BLaER1 (cell line): ENCODE measurements at regions not wholly inside any gene's neighbourhood (a gene's known extent, or its start where the extent isn't known, plus 50 kb on each side); places are given as distances from the start of the nearest gene placed in this dataset.

Source experiments
- H3K27ac ChIP-seq: shearing (Covaris generic); formaldehyde crosslinking; 2 replicates; pipeline ENCODE4 v1.8.1; 2022
- H3K27me3 ChIP-seq: shearing (Covaris generic); formaldehyde crosslinking; 2 replicates; pipeline ENCODE4 v1.8.1; 2022
- H3K36me3 ChIP-seq: shearing (Covaris generic); formaldehyde crosslinking; 2 replicates; pipeline ENCODE4 v1.8.1; 2022
- H3K4me1 ChIP-seq: shearing (Covaris generic); formaldehyde crosslinking; 2 replicates; pipeline ENCODE4 v1.8.1; 2022
- H3K4me2 ChIP-seq: shearing (Covaris generic); formaldehyde crosslinking; 2 replicates; pipeline ENCODE4 v1.8.1; 2022
- H3K4me3 ChIP-seq: shearing (Covaris generic); formaldehyde crosslinking; 2 replicates; pipeline ENCODE4 v1.8.1; 2022
- H3K9ac ChIP-seq: shearing (Covaris generic); formaldehyde crosslinking; 2 replicates; pipeline ENCODE4 v1.8.1; 2022
- H3K9me3 ChIP-seq: shearing (Covaris generic); formaldehyde crosslinking; 2 replicates; pipeline ENCODE4 v1.8.1; 2022
- H4K20me1 ChIP-seq: shearing (Covaris generic); formaldehyde crosslinking; 2 replicates; pipeline ENCODE4 v1.8.1; 2022
- Cebpa-rat ChIP-seq: shearing (Covaris generic); IDR thresholded peaks from 2 replicates; pipeline ENCODE4 v1.8.1; 2022

DNA sequence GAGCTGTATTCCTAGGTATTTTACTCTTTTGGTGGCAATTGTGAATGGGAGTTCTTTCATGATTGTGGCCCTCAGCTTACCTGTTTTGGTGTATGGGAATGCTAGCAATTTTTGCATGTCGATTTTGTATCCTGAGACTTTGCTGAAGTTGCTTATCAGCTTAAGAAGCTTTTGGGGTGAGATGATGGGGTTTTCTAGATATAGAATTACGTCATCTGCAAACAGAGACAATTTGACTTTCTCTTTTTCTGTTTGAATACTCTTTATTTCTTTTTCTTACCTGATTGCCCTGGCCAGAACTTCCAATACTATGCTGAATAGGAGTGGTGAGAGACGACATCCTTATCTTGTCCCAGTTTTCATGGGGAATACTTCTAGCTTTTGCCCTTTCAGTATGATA lies 191.2 kb downstream of the KCNE4 start:
- H3K4me2 ChIP-seq = no peak overlapping the region
- H3K27me3 ChIP-seq = no peaks in the 10 kb centered on the region
- TF ChIP-seq Cebpa-rat = no peak
- H3K4me1 ChIP-seq = no peaks in the 10 kb centered on the region
- H3K9me3 ChIP-seq = peaks cover 17% of the 10 kb centered on the region
- H3K27ac ChIP-seq = no peak overlapping the region
- no peaks in the 10 kb centered on the region for H3K36me3 ChIP-seq
- no peak overlapping the region for H3K9ac ChIP-seq
- no peak overlapping the region for H3K4me3 ChIP-seq
- no peaks in the 10 kb centered on the region for H4K20me1 ChIP-seq

- peaks cover 17% of the 10 kb centered on the region for H3K9me3 ChIP-seq
- H3K4me1 ChIP-seq = no peaks in the 10 kb centered on the region
- no peaks in the 10 kb centered on the region for H3K36me3 ChIP-seq
- H3K27me3 ChIP-seq = no peaks in the 10 kb centered on the region
- no peak overlapping the region for H3K9ac ChIP-seq
- no peaks in the 10 kb centered on the region for H4K20me1 ChIP-seq
- H3K4me3 ChIP-seq = no peak overlapping the region
- H3K27ac ChIP-seq = no peak overlapping the region
- H3K4me2 ChIP-seq = no peak overlapping the region
- no peak for TF ChIP-seq Cebpa-rat
Observed at GRCh38 chr2:223247136-223247535, 195.1 kb downstream of the KCNE4 start.

- no peaks in the 10 kb centered on the region for H3K4me1 ChIP-seq
- no peaks in the 10 kb centered on the region for H3K36me3 ChIP-seq
- no peak for TF ChIP-seq Cebpa-rat
- no peak overlapping the region for H3K27ac ChIP-seq
- H3K9ac ChIP-seq = no peak overlapping the region
- H3K4me3 ChIP-seq = no peak overlapping the region
- no peaks in the 10 kb centered on the region for H4K20me1 ChIP-seq
- peaks cover 5% of the 10 kb centered on the region for H3K9me3 ChIP-seq
- H3K27me3 ChIP-seq = no peaks in the 10 kb centered on the region
- H3K4me2 ChIP-seq = no peak overlapping the region
Observed at GRCh38 chr2:223251656-223252229, 199.8 kb downstream of the KCNE4 start.

DNA sequence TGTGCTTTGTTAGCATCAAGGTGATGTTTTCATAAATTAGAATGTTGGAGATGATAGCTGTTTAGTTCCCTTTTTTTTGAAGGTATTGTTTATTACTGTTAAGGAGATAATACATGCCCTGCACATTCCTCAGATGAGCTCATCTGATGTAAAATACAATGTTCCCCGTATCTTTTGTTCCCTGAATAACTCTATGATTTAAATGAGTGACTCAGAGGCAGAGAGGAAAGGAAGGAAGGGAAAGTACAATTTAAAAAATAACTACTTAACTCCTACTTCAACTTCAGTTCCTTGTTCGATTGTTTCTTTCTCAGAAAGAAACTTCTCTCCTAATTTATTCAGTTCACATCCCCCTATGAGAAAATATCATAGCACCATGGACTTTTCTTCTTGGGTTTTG lies 208.7 kb downstream of the KCNE4 start:
- no peak for TF ChIP-seq Cebpa-rat
- Histone ChIP-seq H3K9me3 (peaks cover 15% of the 10 kb centered on the region; the same call in 1 of the 2 replicates), H4K20me1 (no peaks in the 10 kb centered on the region), H3K27me3 (no peaks in the 10 kb centered on the region), H3K4me3 (no peak overlapping the region), H3K4me1 (no peaks in the 10 kb centered on the region), H3K4me2 (no peak overlapping the region), H3K27ac (no peak overlapping the region), H3K36me3 (no peaks in the 10 kb centered on the region), H3K9ac (no peak overlapping the region)

DNA sequence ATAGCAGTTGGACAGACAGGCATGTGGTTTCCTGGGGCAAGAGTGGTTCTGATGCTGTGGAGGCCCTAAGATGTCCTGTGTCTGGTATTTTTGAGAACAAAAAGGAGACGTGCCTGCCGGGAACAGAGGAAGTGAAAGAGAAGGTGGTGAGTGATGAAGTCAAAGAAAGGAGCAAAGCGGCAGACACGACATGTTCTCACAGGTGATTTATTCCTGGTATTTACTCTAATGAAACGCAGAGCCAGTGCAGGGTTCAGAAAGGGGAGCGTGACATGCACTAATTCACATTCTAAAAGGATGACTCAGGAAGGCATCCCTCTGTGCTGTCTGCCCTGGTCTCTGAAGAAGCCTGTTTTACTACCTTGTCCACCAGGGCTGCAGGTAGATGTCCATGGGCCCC lies 211.0 kb downstream of the KCNE4 start:
- no peaks in the 10 kb centered on the region for H4K20me1 ChIP-seq
- no peaks in the 10 kb centered on the region for H3K36me3 ChIP-seq
- no peak overlapping the region for H3K4me2 ChIP-seq
- no peak overlapping the region for H3K27ac ChIP-seq
- H3K9ac ChIP-seq = no peak overlapping the region
- no peaks in the 10 kb centered on the region for H3K4me1 ChIP-seq
- no peak for TF ChIP-seq Cebpa-rat
- H3K9me3 ChIP-seq = 0 out of 2 replicates have a peak, but pooled peaks cover 7% of the 10 kb centered on the region
- H3K27me3 ChIP-seq = no peaks in the 10 kb centered on the region
- no peak overlapping the region for H3K4me3 ChIP-seq

- no peak overlapping the region for H3K4me3 ChIP-seq
- H3K9ac ChIP-seq = no peak overlapping the region
- H3K4me1 ChIP-seq = no peaks in the 10 kb centered on the region
Observed at GRCh38 chr2:223264541-223265193, 212.7 kb downstream of the KCNE4 start.

DNA sequence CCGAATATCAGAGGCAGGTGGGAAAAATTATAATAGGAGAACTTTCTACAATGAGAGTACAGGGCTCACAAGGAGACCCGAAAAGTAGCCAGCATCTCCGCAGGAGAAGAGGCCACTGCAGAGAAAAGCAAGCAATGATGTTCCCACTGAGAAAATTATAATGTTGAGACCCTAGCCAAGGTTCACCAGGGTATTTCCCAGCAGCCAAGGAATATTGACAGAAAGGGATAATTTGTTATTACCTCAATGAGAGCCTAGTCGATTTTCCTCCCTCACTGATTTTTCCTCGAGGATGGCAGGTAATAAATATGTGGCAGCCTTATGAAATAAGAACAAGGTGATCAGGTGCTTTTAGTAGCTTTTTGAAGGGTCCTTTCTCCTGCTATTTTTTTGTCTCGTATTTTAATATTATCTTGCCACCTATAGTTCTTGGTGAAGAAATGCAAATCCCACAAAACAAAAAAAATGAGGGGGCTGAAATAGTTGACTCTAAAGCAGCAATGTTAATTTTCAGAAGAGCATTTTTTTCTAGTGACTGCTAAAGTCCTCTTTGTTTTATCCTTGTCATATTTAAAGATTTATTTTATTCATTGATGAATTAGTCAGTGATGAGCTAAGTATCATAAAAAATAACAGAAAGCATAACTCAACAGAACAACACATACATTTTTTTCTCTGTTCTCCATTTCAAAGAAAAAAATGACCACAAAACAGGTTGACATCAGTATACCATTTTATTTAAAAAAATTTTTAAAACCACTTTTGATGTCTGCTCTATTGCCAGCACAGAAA lies 215.4 kb downstream of the KCNE4 start:
- Histone ChIP-seq H3K4me3 (no peak overlapping the region), H3K36me3 (no peaks in the 10 kb centered on the region), H3K4me1 (no peaks in the 10 kb centered on the region), H3K9ac (no peak overlapping the region), H4K20me1 (no peaks in the 10 kb centered on the region), H3K4me2 (no peak overlapping the region), H3K9me3 (no peaks in the 10 kb centered on the region), H3K27ac (no peak overlapping the region), H3K27me3 (no peaks in the 10 kb centered on the region)
- TF ChIP-seq Cebpa-rat = no peak

More at GRCh38 chr2:223264541-223265193, 212.7 kb downstream of the KCNE4 start:
- H3K36me3 ChIP-seq = no peaks in the 10 kb centered on the region
- TF ChIP-seq Cebpa-rat = no peak
- H4K20me1 ChIP-seq = no peaks in the 10 kb centered on the region
- H3K4me2 ChIP-seq = no peak overlapping the region
- no peak overlapping the region for H3K27ac ChIP-seq
- no peaks in the 10 kb centered on the region for H3K27me3 ChIP-seq
- H3K9me3 ChIP-seq = no peaks in the 10 kb centered on the region

GRCh38 chr2:223269386-223269785 lies 217.4 kb downstream of the KCNE4 start:
- H3K9ac ChIP-seq = no peak overlapping the region
- no peaks in the 10 kb centered on the region for H3K36me3 ChIP-seq
- no peak overlapping the region for H3K27ac ChIP-seq
- H4K20me1 ChIP-seq = no peaks in the 10 kb centered on the region
- no peaks in the 10 kb centered on the region for H3K27me3 ChIP-seq
- no peak for TF ChIP-seq Cebpa-rat
- H3K4me2 ChIP-seq = no peak overlapping the region
- no peaks in the 10 kb centered on the region for H3K4me1 ChIP-seq
- no peaks in the 10 kb centered on the region for H3K9me3 ChIP-seq
- no peak overlapping the region for H3K4me3 ChIP-seq

DNA sequence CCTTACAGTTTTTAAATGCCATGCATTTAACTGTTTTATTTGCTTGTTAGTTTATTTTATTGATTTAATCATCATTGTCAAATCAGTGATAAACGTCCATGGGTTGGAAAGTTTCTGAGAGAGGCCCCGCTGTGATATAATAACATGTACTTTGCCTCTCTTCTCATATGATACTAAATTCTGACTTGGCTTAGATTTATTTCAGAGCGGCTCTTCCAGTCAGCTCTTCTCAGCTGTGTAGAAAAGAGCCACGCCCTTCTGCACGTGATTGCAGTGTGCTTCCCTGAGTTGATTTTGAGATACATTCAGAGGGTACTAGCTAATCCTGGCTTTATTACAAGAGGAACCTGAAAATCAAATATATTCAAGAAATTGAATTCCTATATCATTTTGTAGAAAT lies 218.6 kb downstream of the KCNE4 start:
- Histone ChIP-seq H4K20me1 (no peaks in the 10 kb centered on the region), H3K4me2 (no peak overlapping the region), H3K4me1 (no peaks in the 10 kb centered on the region), H3K4me3 (no peak overlapping the region), H3K27me3 (no peaks in the 10 kb centered on the region), H3K27ac (no peak overlapping the region), H3K9me3 (no peaks in the 10 kb centered on the region), H3K36me3 (no peaks in the 10 kb centered on the region), H3K9ac (no peak overlapping the region)
- no peak for TF ChIP-seq Cebpa-rat

DNA sequence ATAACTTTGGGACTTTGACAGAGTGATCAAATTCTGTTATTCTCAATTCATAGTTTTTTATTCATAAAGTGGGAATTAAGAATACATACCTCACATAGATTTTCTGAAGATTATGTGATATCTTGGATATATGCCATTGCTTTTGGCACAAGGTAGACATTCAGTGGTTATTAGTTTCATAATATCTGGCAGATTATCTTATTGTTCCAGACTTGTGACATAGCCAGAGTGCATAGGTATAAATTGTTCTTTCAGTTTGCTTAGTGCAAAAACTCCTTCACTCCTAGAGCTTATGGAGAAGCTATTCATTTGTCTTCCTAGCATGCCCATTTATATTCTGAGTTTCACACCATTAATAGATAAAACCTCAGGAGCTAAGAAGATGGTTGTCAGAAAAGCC lies 222.0 kb downstream of the KCNE4 start:
- Histone ChIP-seq H3K27me3 (no peaks in the 10 kb centered on the region), H3K9me3 (no peaks in the 10 kb centered on the region), H3K4me2 (no peak overlapping the region), H3K9ac (no peak overlapping the region), H3K36me3 (no peaks in the 10 kb centered on the region), H3K4me3 (no peak overlapping the region), H3K4me1 (no peaks in the 10 kb centered on the region), H4K20me1 (no peaks in the 10 kb centered on the region), H3K27ac (no peak overlapping the region)
- no peak for TF ChIP-seq Cebpa-rat
